Endothelial cell of umbilical vein (primary cell): ENCODE measurements at regions not wholly inside any gene's neighbourhood (a gene's known extent, or its start where the extent isn't known, plus 50 kb on each side); places are given as distances from the start of the nearest gene placed in this dataset.

Experiments used
- BruUV-seq: library from RNA; stranded (reverse); fragments of 400-500 nt; replicated peaks from 2 replicates; lab custom pipeline; 2021; lab: Mats Ljungman, UMichigan
- CTCF ChIA-PET: fragments of 300-600, 350-600 bp; sonication (Branson Sonifier 250); formaldehyde crosslinking; loops from one replicate; lab custom pipeline; 2021; ENCODE audit warnings: antibody characterized with exemption, inconsistent platforms; lab: Charles Lee
- POLR2A ChIA-PET: fragments of 300-600, 350-600 bp; sonication (Branson Sonifier 250); formaldehyde crosslinking; loops from one replicate; lab custom pipeline; 2021; ENCODE audit warnings: antibody characterized with exemption, inconsistent platforms; lab: Charles Lee
- DNase-seq: peaks from one replicate; pipeline ENCODE4 v3.0.0-alpha.2; 2011; ENCODE audit warnings: low read depth, low spot score
- FAIRE-seq: peaks from 2 replicates; lab custom pipeline; 2011; peaks lifted over from hg19 to GRCh38; lab: Jason Lieb, UNC
- H2AFZ ChIP-seq: 2 replicates; pipeline ENCODE4 v1.6.0; 2012; ENCODE audit warnings: low read depth, low read length, control low read depth, inconsistent platforms
- H3K27ac ChIP-seq: 2 replicates; pipeline ENCODE4 v1.5.1; 2011; ENCODE audit warnings: low read depth, mild to moderate bottlenecking, control low read depth, low read length, moderate library complexity; ENCODE audit not compliant: insufficient read depth
- H3K27me3 ChIP-seq, 2 experiments: 2 replicates each; pipeline versions ENCODE4 v1.6.0 to v1.6.1; 2011; ENCODE audit warnings: low read length in 2 of 2, mixed read lengths in 1 of 2; ENCODE audit not compliant: control insufficient read depth in 2 of 2, insufficient read depth in 2 of 2
- H3K36me3 ChIP-seq, 2 experiments: 2 replicates in 1 of 2; 3 replicates in 1 of 2; pipeline ENCODE4 v1.5.1; 2011; ENCODE audit warnings: low read length in 2 of 2, mild to moderate bottlenecking in 1 of 2, moderate library complexity in 1 of 2; ENCODE audit not compliant: control insufficient read depth in 2 of 2, insufficient read depth in 2 of 2; ENCODE audit errors: extremely low read depth in 1 of 2
- H3K4me1 ChIP-seq: 3 replicates; pipeline ENCODE4 v1.5.1; 2011; ENCODE audit warnings: mild to moderate bottlenecking, low read length; ENCODE audit not compliant: control insufficient read depth, insufficient read depth; ENCODE audit errors: extremely low read depth
- H3K4me2 ChIP-seq: 2 replicates; pipeline ENCODE4 v1.6.1; 2011; ENCODE audit warnings: low read length, control low read depth, mixed read lengths; ENCODE audit not compliant: insufficient read depth
- H3K4me3 ChIP-seq, 3 experiments: fragments of 200-600 bp in 1 of 3; sonication (generic), shearing (Covaris generic) in 1 of 3; replicated peaks in 1 of 3; 2 replicates each; pipeline ENCODE4 v1.5.1; 2011 to 2016; ENCODE audit warnings: control low read depth in 3 of 3, low read length in 3 of 3, mild to moderate bottlenecking in 2 of 3, inconsistent platforms in 1 of 3, low read depth in 1 of 3, moderate library complexity in 1 of 3; ENCODE audit not compliant: insufficient read depth in 1 of 3
- H3K79me2 ChIP-seq: 2 replicates; pipeline ENCODE4 v1.6.0; 2012; ENCODE audit warnings: low read length, inconsistent platforms; ENCODE audit not compliant: control insufficient read depth, insufficient read depth
- H3K9ac ChIP-seq: replicated peaks from 2 replicates; pipeline ENCODE3; 2011; ENCODE audit warnings: low read length, control low read depth; ENCODE audit not compliant: insufficient read depth; ENCODE audit errors: extremely low read depth
- H3K9me1 ChIP-seq: replicated peaks from 3 replicates; pipeline ENCODE4 v1.6.0; 2011; ENCODE audit warnings: mild to moderate bottlenecking, low read length; ENCODE audit not compliant: control insufficient read depth, insufficient read depth; ENCODE audit errors: extremely low read depth
- H3K9me3 ChIP-seq: replicated peaks from 2 replicates; pipeline ENCODE4 v1.5.1; 2012; ENCODE audit warnings: low read length, inconsistent platforms; ENCODE audit not compliant: control insufficient read depth, insufficient read depth
- H4K20me1 ChIP-seq: replicated peaks from 2 replicates; pipeline ENCODE3; 2011; ENCODE audit warnings: mild to moderate bottlenecking, low read length; ENCODE audit not compliant: control insufficient read depth, insufficient read depth; ENCODE audit errors: extremely low read depth
- EZH2 ChIP-seq: IDR thresholded peaks from 2 replicates; pipeline ENCODE4 v1.6.1; 2012; ENCODE audit warnings: borderline replicate concordance, low read depth, mild to moderate bottlenecking, moderate library complexity, low read length, inconsistent platforms; ENCODE audit not compliant: severe bottlenecking
- FOS ChIP-seq: IDR thresholded peaks from 2 replicates; pipeline ENCODE4 v1.6.1; 2011; ENCODE audit warnings: mild to moderate bottlenecking, low read length, moderate library complexity, borderline replicate concordance; ENCODE audit not compliant: insufficient read depth
- GATA2 ChIP-seq: IDR thresholded peaks from 2 replicates; pipeline ENCODE4 v1.7.0; 2011; ENCODE audit warnings: low read depth, mild to moderate bottlenecking, moderate library complexity, mixed read lengths, low read length; ENCODE audit not compliant: insufficient read length, insufficient read depth
- JUN ChIP-seq: IDR thresholded peaks from 2 replicates; pipeline ENCODE4 v1.6.1; 2011; ENCODE audit warnings: borderline replicate concordance, low read depth; ENCODE audit not compliant: insufficient read length, insufficient read depth
- MAX ChIP-seq: IDR thresholded peaks from 2 replicates; pipeline ENCODE4 v1.6.1; 2011; ENCODE audit not compliant: insufficient read depth, insufficient read length
- MYC ChIP-seq: IDR thresholded peaks from one replicate; pipeline ENCODE4 v1.6.1; 2011; ENCODE audit warnings: mild to moderate bottlenecking, low read depth, low read length
- POLR2A ChIP-seq: IDR thresholded peaks from 2 replicates; pipeline ENCODE4 v1.6.1; 2012; ENCODE audit warnings: low read depth, mild to moderate bottlenecking, control low read depth, low read length
- POLR2AphosphoS5 ChIP-seq: IDR thresholded peaks from 2 replicates; pipeline ENCODE4 v1.6.1; 2012; ENCODE audit warnings: low read depth, mild to moderate bottlenecking, control low read depth, low read length, moderate library complexity; ENCODE audit not compliant: insufficient read depth
- dilution Hi-C: fragments of 300-500 bp; cut with MboI; formaldehyde crosslinking; loops from one replicate; pipeline ENCODE4 v1.15.0; 2019; ENCODE audit warnings: low sequenced_read_pairs; ENCODE audit not compliant: extremely low pct_ligation_motif_present
- intact Hi-C: fragments of 100-400 bp; cut with micrococcal nuclease; formaldehyde crosslinking; loops from one replicate; pipeline ENCODE4 v1.10.0; 2022
- TF ChIP-seq, protein P1 (sequence below), 2 donors: IDR thresholded peaks; 1 replicate in 1 of 2; 2 replicates in 1 of 2; pipeline ENCODE4 v1.5.1; 2011; ENCODE audit warnings: low read length in 2 of 2, mild to moderate bottlenecking in 2 of 2, moderate library complexity in 2 of 2, control low read depth in 1 of 2, inconsistent platforms in 1 of 2, low read depth in 1 of 2; ENCODE audit not compliant: insufficient read depth in 1 of 2; ENCODE audit errors: extremely low read depth in 1 of 2

GRCh38 chr3:111292117-111292516 is 220.5 kb downstream of the NECTIN3 start:
- Histone ChIP-seq H3K4me1 (no peaks in the 10 kb centered on the region), H2AFZ (no peak overlapping the region), H3K36me3 (no peaks in the 10 kb centered on the region), H3K9ac (no peak overlapping the region), H3K27ac (no peak overlapping the region), H4K20me1 (no peaks in the 10 kb centered on the region), H3K4me2 (no peak overlapping the region), H3K9me3 (no peaks in the 10 kb centered on the region), H3K27me3 (no peaks in the 10 kb centered on the region), H3K4me3 (no peak overlapping the region), H3K79me2 (no peaks in the 10 kb centered on the region), H3K9me1 (no peaks in the 10 kb centered on the region)
- DNase-seq (no peak), FAIRE-seq (no peak)
- ChIA-PET POLR2A (no interaction called here), CTCF (no interaction called here)
- BruUV-seq: no TSS peak
- intact Hi-C loops: no loop called here
- dilution Hi-C loops: no loop called here
- TF ChIP-seq JUN (no peak), MAX (no peak), POLR2AphosphoS5 (no peak), MYC (no peak), POLR2A (no peak), GATA2 (no peak), EZH2 (no peak), FOS (no peak)
- TF ChIP-seq, protein P1, sequence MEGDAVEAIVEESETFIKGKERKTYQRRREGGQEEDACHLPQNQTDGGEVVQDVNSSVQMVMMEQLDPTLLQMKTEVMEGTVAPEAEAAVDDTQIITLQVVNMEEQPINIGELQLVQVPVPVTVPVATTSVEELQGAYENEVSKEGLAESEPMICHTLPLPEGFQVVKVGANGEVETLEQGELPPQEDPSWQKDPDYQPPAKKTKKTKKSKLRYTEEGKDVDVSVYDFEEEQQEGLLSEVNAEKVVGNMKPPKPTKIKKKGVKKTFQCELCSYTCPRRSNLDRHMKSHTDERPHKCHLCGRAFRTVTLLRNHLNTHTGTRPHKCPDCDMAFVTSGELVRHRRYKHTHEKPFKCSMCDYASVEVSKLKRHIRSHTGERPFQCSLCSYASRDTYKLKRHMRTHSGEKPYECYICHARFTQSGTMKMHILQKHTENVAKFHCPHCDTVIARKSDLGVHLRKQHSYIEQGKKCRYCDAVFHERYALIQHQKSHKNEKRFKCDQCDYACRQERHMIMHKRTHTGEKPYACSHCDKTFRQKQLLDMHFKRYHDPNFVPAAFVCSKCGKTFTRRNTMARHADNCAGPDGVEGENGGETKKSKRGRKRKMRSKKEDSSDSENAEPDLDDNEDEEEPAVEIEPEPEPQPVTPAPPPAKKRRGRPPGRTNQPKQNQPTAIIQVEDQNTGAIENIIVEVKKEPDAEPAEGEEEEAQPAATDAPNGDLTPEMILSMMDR (IDR thresholded peaks at IDR 0.05; ENCODE audit: extremely low read depth in 1 of 2, insufficient read depth in 1 of 2, low read depth in 1 of 2, low read length in 2 of 2): no peak
